Sigmoid colon (tissue), 6 donors: ENCODE measurements at regions not wholly inside any gene's neighbourhood (a gene's known extent, or its start where the extent isn't known, plus 50 kb on each side); places are given as distances from the start of the nearest gene placed in this dataset.

Source experiments
- DNase-seq: peaks from one replicate; pipeline ENCODE4 v3.0.0-alpha.2; 2019
- H3K27ac ChIP-seq, 4 donors: fragments of 200-600 bp; sonication (generic); one replicate each; pipeline ENCODE4 v1.5.1; 2016 to 2019; ENCODE audit warnings: mild to moderate bottlenecking in 1 of 4
- H3K27me3 ChIP-seq, 3 donors: fragments of 200-600 bp; sonication (generic); one replicate each; pipeline ENCODE4 v1.5.1; 2019; ENCODE audit warnings: mild to moderate bottlenecking in 1 of 3
- H3K36me3 ChIP-seq, 4 donors: fragments of 200-600 bp; sonication (generic); one replicate each; pipeline ENCODE4 v1.5.1; 2016 to 2019
- H3K4me1 ChIP-seq, 4 donors: fragments of 200-600 bp; sonication (generic); one replicate each; pipeline ENCODE4 v1.5.1; 2017 to 2019
- H3K4me3 ChIP-seq, 4 donors: fragments of 200-600 bp; sonication (generic); one replicate each; pipeline ENCODE4 v1.5.1; 2017 to 2019; ENCODE audit warnings: mild to moderate bottlenecking in 2 of 4, moderate library complexity in 1 of 4
- H3K9me3 ChIP-seq, 4 donors: fragments of 200-600 bp in 3 of 4; sonication (generic) in 3 of 4; one replicate each; pipeline versions ENCODE4 v1.5.1 to v1.6.1; 2013 to 2019
- CTCF ChIP-seq, 4 experiments: fragments of 450-650 bp in 3 of 4; fragments of 200-600 bp in 1 of 4; IDR thresholded peaks; one replicate each; pipeline ENCODE4 v1.5.1; 2016 to 2019; ENCODE audit warnings: antibody characterized with exemption in 4 of 4, mild to moderate bottlenecking in 3 of 4, moderate library complexity in 2 of 4
- EP300 ChIP-seq, 4 donors: sonication (generic); formaldehyde crosslinking; IDR thresholded peaks; one replicate each; pipeline ENCODE4 v1.6.1; 2017; ENCODE audit warnings: antibody characterized with exemption in 4 of 4
- POLR2A ChIP-seq, 2 donors: fragments of 450-650 bp; IDR thresholded peaks; one replicate each; pipeline ENCODE4 v1.6.1; 2016; ENCODE audit warnings: antibody characterized with exemption in 2 of 2, mild to moderate bottlenecking in 2 of 2, moderate library complexity in 2 of 2
- POLR2AphosphoS5 ChIP-seq, 4 donors: sonication (generic); formaldehyde crosslinking; IDR thresholded peaks; one replicate each; pipeline ENCODE4 v1.6.1; 2017; ENCODE audit warnings: antibody characterized with exemption in 4 of 4
- WGBS, 2 donors: extraction: QIAGEN DNeasy Blood & Tissue Kit; methylation state at CpG; one replicate each; pipeline ENCODE4 v1.1.7; 2013; 5-methylcytosine and 5-hydroxymethylcytosine counted together
- intact Hi-C: fragments of 100-400 bp; cut with DNase I; formaldehyde crosslinking; loops from one replicate; pipeline ENCODE4 v1.15.1; 2023
- donor health status: healthy with polysubstance abuse.
- donor health status: healthy.

GRCh38 chr2:216758256-216759155, 63.2 kb upstream of the IGFBP5 start:
- WGBS, 2 donors, result 65 to 68% methylated on average over 8 of the region's 8 CpGs
- DNase-seq, result no peak
- Histone ChIP-seq H3K9me3 (no peaks in the 10 kb centered on the region), H3K36me3 (no peaks in the 10 kb centered on the region), H3K27me3 (no peaks in the 10 kb centered on the region), H3K27ac (peak overlapping the region in 3 of 4 donors; percentile 73 to 82 (median 73)), H3K4me3 (no peak overlapping the region), H3K4me1 (peaks cover 0 to 89% (median 82%) of the 10 kb centered on the region in 4 donors)
- no peak for TF ChIP-seq EP300 (IDR thresholded peaks at IDR 0.05)
- intact Hi-C loops, result loop anchor here (1.0 to 10.0 kb wide), 3 partner anchors 69 to 656 kb away; no protein-coding TSS in a partner anchor

- peak; percentile 82 for DNase-seq
- H3K9me3 ChIP-seq, result no peaks in the 10 kb centered on the region
- H3K27ac ChIP-seq, result peak overlapping the region in 3 of 4 donors; percentile 73 to 82 (median 73)
- H3K36me3 ChIP-seq, result no peaks in the 10 kb centered on the region
- intact Hi-C loops, result loop anchor here (5.0 to 10.0 kb wide), 2 partner anchors 490 to 657 kb away; no protein-coding TSS in a partner anchor
- no peak for TF ChIP-seq CTCF (IDR thresholded peaks at IDR 0.05)
- TF ChIP-seq POLR2AphosphoS5 (IDR thresholded peaks at IDR 0.05), result peak; percentile 84 to 98 (median 94)
- peak in 3 of 4 donors; percentile 82 to 94 (median 94) for TF ChIP-seq EP300 (IDR thresholded peaks at IDR 0.05)
- no peak for TF ChIP-seq POLR2A (IDR thresholded peaks at IDR 0.05)
- H3K27me3 ChIP-seq, result no peaks in the 10 kb centered on the region
- peaks cover 0 to 98% (median 85%) of the 10 kb centered on the region in 4 donors for H3K4me1 ChIP-seq
- 25 to 57% methylated on average over 4 of the region's 4 CpGs for WGBS, 2 donors
- H3K4me3 ChIP-seq, result no peak overlapping the region
Measured at GRCh38 chr2:216757532-216757931, 62.2 kb upstream of the IGFBP5 start.

- peak overlapping the region in 3 of 4 donors; percentile 73 to 82 (median 73) for H3K27ac ChIP-seq
- TF ChIP-seq EP300 (IDR thresholded peaks at IDR 0.05), result no peak
- no peak for TF ChIP-seq POLR2A (IDR thresholded peaks at IDR 0.05)
- TF ChIP-seq POLR2AphosphoS5 (IDR thresholded peaks at IDR 0.05), result no peak
- no peak for TF ChIP-seq CTCF (IDR thresholded peaks at IDR 0.05)
- intact Hi-C loops, result loop anchor here (5.0 to 10.0 kb wide), 2 partner anchors 491 to 658 kb away; no protein-coding TSS in a partner anchor
- H3K4me1 ChIP-seq, result peaks cover 0 to 90% (median 78%) of the 10 kb centered on the region in 4 donors
- no peaks in the 10 kb centered on the region for H3K27me3 ChIP-seq
- WGBS, 2 donors, result 79 to 86% methylated on average over 2 of the region's 2 CpGs
- DNase-seq, result no peak
- no peaks in the 10 kb centered on the region for H3K36me3 ChIP-seq
- no peak overlapping the region for H3K4me3 ChIP-seq
- no peaks in the 10 kb centered on the region for H3K9me3 ChIP-seq
Measured at GRCh38 chr2:216756435-216756834, 61.1 kb upstream of the IGFBP5 start.

GRCh38 chr2:216754812-216755211, 59.5 kb upstream of the IGFBP5 start:
- Histone ChIP-seq H3K27ac (peak overlapping the region in 3 of 4 donors; percentile 73 to 82 (median 73)), H3K9me3 (no peaks in the 10 kb centered on the region), H3K36me3 (no peaks in the 10 kb centered on the region), H3K4me3 (no peak overlapping the region), H3K4me1 (peaks cover 0 to 85% (median 65%) of the 10 kb centered on the region in 4 donors), H3K27me3 (no peaks in the 10 kb centered on the region)
- intact Hi-C loops, result loop anchor here (5.0 to 10.0 kb wide), 2 partner anchors 492 to 660 kb away; no protein-coding TSS in a partner anchor
- 76 to 85% methylated on average over 7 of the region's 7 CpGs for WGBS, 2 donors
- no peak for DNase-seq
- no peak for TF ChIP-seq CTCF (IDR thresholded peaks at IDR 0.05)
- TF ChIP-seq POLR2AphosphoS5 (IDR thresholded peaks at IDR 0.05), result no peak
- no peak for TF ChIP-seq POLR2A (IDR thresholded peaks at IDR 0.05)
- no peak for TF ChIP-seq EP300 (IDR thresholded peaks at IDR 0.05)

- TF ChIP-seq POLR2AphosphoS5 (IDR thresholded peaks at IDR 0.05), result no peak
- TF ChIP-seq POLR2A (IDR thresholded peaks at IDR 0.05), result no peak
- Histone ChIP-seq H3K4me1 (peaks cover 0 to 80% (median 61%) of the 10 kb centered on the region in 4 donors), H3K27me3 (no peaks in the 10 kb centered on the region), H3K9me3 (no peaks in the 10 kb centered on the region), H3K27ac (peak overlapping the region in 3 of 4 donors; percentile 73 to 82 (median 73)), H3K36me3 (no peaks in the 10 kb centered on the region), H3K4me3 (no peak overlapping the region)
- DNase-seq, result no peak
- intact Hi-C loops, result loop anchor here (10.0 kb wide), 1 partner anchor 660 kb away; no protein-coding TSS in a partner anchor
- 84 to 89% methylated on average over 3 of the region's 3 CpGs for WGBS, 2 donors
Measured at GRCh38 chr2:216754336-216754735, 59.0 kb upstream of the IGFBP5 start.
